ENCODE measurements at regions not wholly inside any gene's neighbourhood (a gene's known extent, or its start where the extent isn't known, plus 50 kb on each side); places are given as distances from the start of the nearest gene placed in this dataset.

- Histone ChIP-seq H2AFZ (ENCODE audit: control insufficient read depth, low read length) (no peak overlapping the region), H3K9ac (ENCODE audit: control insufficient read depth, extremely low read depth, insufficient read depth, low read length) (no peak overlapping the region), H3K9me1 (ENCODE audit: control insufficient read depth, extremely low read depth, insufficient read depth, low read length) (no peaks in the 10 kb centered on the region), H3K79me2 (ENCODE audit: control insufficient read depth, insufficient read depth, low read length) (no peaks in the 10 kb centered on the region), H3K9me3 (ENCODE audit: control insufficient read depth, low read depth, low read length) (no peaks in the 10 kb centered on the region), H3K4me2 (ENCODE audit: control insufficient read depth, extremely low read depth, insufficient read depth, low read depth, low read length) (no peak overlapping the region), H3K27ac (ENCODE audit: control insufficient read depth, insufficient read depth, low read length) (no peak overlapping the region), H4K20me1 (ENCODE audit: control insufficient read depth, extremely low read depth, insufficient read depth, low read length) (no peaks in the 10 kb centered on the region), H3K36me3 (ENCODE audit: control insufficient read depth in 2 of 2, extremely low read depth in 1 of 2, insufficient read depth in 2 of 2, low read length in 2 of 2) (no peaks in the 10 kb centered on the region), H3K27me3 (ENCODE audit: control insufficient read depth, extremely low read depth, insufficient read depth, low read length) (no peaks in the 10 kb centered on the region), H3K4me1 (ENCODE audit: control insufficient read depth, extremely low read depth, insufficient read depth, low read length) (peaks cover 19% of the 10 kb centered on the region), H3K4me3 (ENCODE audit: control insufficient read depth in 2 of 3, extremely low read depth in 1 of 3, insufficient read depth in 2 of 3, low read depth in 1 of 3, low read length in 3 of 3) (no peak overlapping the region)
- dilution Hi-C loops (cut with MboI; ENCODE audit: extremely low pct_ligation_motif_present, low sequenced_read_pairs), result no loop called here
- FAIRE-seq, result peak; percentile 65
- DNase-seq (ENCODE audit: low read depth, low spot score), result no peak
- no peak for TF ChIP-seq CTCF (optimal IDR thresholded peaks at IDR 0.05 in 1 of 3, IDR thresholded peaks at IDR 0.05 in 1 of 3, conservative IDR thresholded peaks at IDR 0.05 in 1 of 3; ENCODE audit: extremely low read depth in 1 of 3, insufficient read depth in 2 of 3, low read length in 3 of 3)
- no peak for TF ChIP-seq EZH2 (IDR thresholded peaks at IDR 0.05; ENCODE audit: low read length)
Observed at GRCh38 chr10:121115154-121115553, 264.0 kb downstream of the WDR11 start.

- H3K79me2 ChIP-seq (ENCODE audit: control insufficient read depth, insufficient read depth, low read length), result no peaks in the 10 kb centered on the region
- FAIRE-seq (no peak), DNase-seq (ENCODE audit: low read depth, low spot score) (no peak)
- H3K4me2 ChIP-seq (ENCODE audit: control insufficient read depth, extremely low read depth, insufficient read depth, low read depth, low read length), result no peak overlapping the region
- H2AFZ ChIP-seq (ENCODE audit: control insufficient read depth, low read length), result no peak overlapping the region
- no peaks in the 10 kb centered on the region for H3K9me3 ChIP-seq (ENCODE audit: control insufficient read depth, low read depth, low read length)
- dilution Hi-C loops (cut with MboI; ENCODE audit: extremely low pct_ligation_motif_present, low sequenced_read_pairs), result no loop called here
- no peak overlapping the region for H3K4me3 ChIP-seq (ENCODE audit: control insufficient read depth in 2 of 3, extremely low read depth in 1 of 3, insufficient read depth in 2 of 3, low read depth in 1 of 3, low read length in 3 of 3)
- no peaks in the 10 kb centered on the region for H3K9me1 ChIP-seq (ENCODE audit: control insufficient read depth, extremely low read depth, insufficient read depth, low read length)
- no peaks in the 10 kb centered on the region for H3K4me1 ChIP-seq (ENCODE audit: control insufficient read depth, extremely low read depth, insufficient read depth, low read length)
- TF ChIP-seq EZH2 (IDR thresholded peaks at IDR 0.05; ENCODE audit: low read length), result no peak
- TF ChIP-seq CTCF (optimal IDR thresholded peaks at IDR 0.05 in 1 of 3, IDR thresholded peaks at IDR 0.05 in 1 of 3, conservative IDR thresholded peaks at IDR 0.05 in 1 of 3; ENCODE audit: extremely low read depth in 1 of 3, insufficient read depth in 2 of 3, low read length in 3 of 3), result no peak
- H3K27ac ChIP-seq (ENCODE audit: control insufficient read depth, insufficient read depth, low read length), result no peak overlapping the region
- no peaks in the 10 kb centered on the region for H3K36me3 ChIP-seq (ENCODE audit: control insufficient read depth in 2 of 2, extremely low read depth in 1 of 2, insufficient read depth in 2 of 2, low read length in 2 of 2)
- no peaks in the 10 kb centered on the region for H4K20me1 ChIP-seq (ENCODE audit: control insufficient read depth, extremely low read depth, insufficient read depth, low read length)
- H3K9ac ChIP-seq (ENCODE audit: control insufficient read depth, extremely low read depth, insufficient read depth, low read length), result no peak overlapping the region
- H3K27me3 ChIP-seq (ENCODE audit: control insufficient read depth, extremely low read depth, insufficient read depth, low read length), result no peaks in the 10 kb centered on the region
Observed at GRCh38 chr10:121121462-121121861, 270.3 kb downstream of the WDR11 start.
